H1 (cell line): ENCODE measurements at regions not wholly inside any gene's neighbourhood (a gene's known extent, or its start where the extent isn't known, plus 50 kb on each side); places are given as distances from the start of the nearest gene placed in this dataset.

Experiments
- CTCF ChIA-PET: fragments of 300-600 bp; sonication (Branson Sonifier 250); formaldehyde crosslinking; loops from one replicate; lab custom pipeline; 2021; ENCODE audit not compliant: partially characterized antibody; lab: Charles Lee
- POLR2A ChIA-PET: fragments of 300-600 bp; sonication (Branson Sonifier 250); formaldehyde crosslinking; loops from one replicate; lab custom pipeline; 2021; ENCODE audit warnings: inconsistent platforms; ENCODE audit not compliant: partially characterized antibody; lab: Charles Lee
- DNase-seq, 2 experiments: peaks; one replicate each; pipeline versions ENCODE4 v3.0.0 to v3.0.0-alpha.2; 2010 to 2022; ENCODE audit warnings: low spot score in 2 of 2, low read depth in 1 of 2, mixed read lengths in 1 of 2
- FAIRE-seq: peaks from 2 replicates; lab custom pipeline; 2011; peaks lifted over from hg19 to GRCh38; lab: Jason Lieb, UNC
- H2AFZ ChIP-seq: 2 replicates; pipeline ENCODE4 v1.8.1; 2012; ENCODE audit warnings: low read length, inconsistent platforms
- H2AK5ac ChIP-seq: 2 replicates; pipeline ENCODE4 v1.6.1; 2013; ENCODE audit warnings: low read depth, low read length
- H2BK120ac ChIP-seq: replicated peaks from 2 replicates; pipeline ENCODE3; 2013; ENCODE audit warnings: low read depth, low read length, inconsistent platforms
- H2BK12ac ChIP-seq: 2 replicates; pipeline ENCODE4 v1.6.1; 2013; ENCODE audit warnings: low read depth, low read length
- H2BK15ac ChIP-seq: 2 replicates; pipeline ENCODE4 v1.6.1; 2013; ENCODE audit warnings: low read length
- H2BK20ac ChIP-seq: 2 replicates; pipeline ENCODE4 v1.6.1; 2013; ENCODE audit warnings: low read length
- H2BK5ac ChIP-seq: 2 replicates; pipeline ENCODE4 v1.6.1; 2013; ENCODE audit warnings: low read depth, low read length
- H3K14ac ChIP-seq: 2 replicates; pipeline ENCODE4 v1.6.1; 2013; ENCODE audit warnings: inconsistent platforms; ENCODE audit not compliant: insufficient read length
- H3K18ac ChIP-seq: 2 replicates; pipeline ENCODE4 v1.6.1; 2013; ENCODE audit warnings: low read length; ENCODE audit errors: extremely low read depth
- H3K23ac ChIP-seq: 2 replicates; pipeline ENCODE4 v1.6.1; 2013; ENCODE audit warnings: inconsistent platforms; ENCODE audit not compliant: insufficient read length
- H3K23me2 ChIP-seq: 2 replicates; pipeline ENCODE4 v1.6.1; 2013; ENCODE audit warnings: low read depth, low read length
- H3K27ac ChIP-seq: 2 replicates; pipeline ENCODE4 v1.6.1; 2011; ENCODE audit warnings: low read depth, low read length, inconsistent platforms
- H3K27me3 ChIP-seq, 4 experiments: replicated peaks in 1 of 4; 1 replicate in 1 of 4; 2 replicates in 3 of 4; pipeline versions ENCODE4 v1.6.1 to v1.8.1; 2011 to 2013; ENCODE audit warnings: low read length in 3 of 4, mild to moderate bottlenecking in 3 of 4, inconsistent platforms in 2 of 4, mixed read lengths in 2 of 4, moderate library complexity in 1 of 4; ENCODE audit not compliant: control insufficient read depth in 3 of 4, insufficient read depth in 3 of 4; ENCODE audit errors: extremely low read depth in 1 of 4
- H3K36me3 ChIP-seq, 4 experiments: 2 replicates each; pipeline versions ENCODE4 v1.6.1 to v1.8.1; 2011 to 2013; ENCODE audit warnings: mild to moderate bottlenecking in 4 of 4, low read length in 3 of 4, moderate library complexity in 2 of 4, control low read depth in 1 of 4, inconsistent platforms in 1 of 4; ENCODE audit not compliant: insufficient read depth in 4 of 4, control insufficient read depth in 2 of 4
- H3K4ac ChIP-seq: replicated peaks from 2 replicates; pipeline ENCODE3; 2013; ENCODE audit warnings: low read length, low read depth, mixed read lengths, inconsistent platforms; ENCODE audit not compliant: insufficient read length
- H3K4me1 ChIP-seq, 4 experiments: replicated peaks in 1 of 4; 1 replicate in 1 of 4; 2 replicates in 3 of 4; pipeline versions ENCODE4 v1.6.1 to v1.8.1; 2011 to 2013; ENCODE audit warnings: low read length in 3 of 4, inconsistent platforms in 2 of 4, mixed read lengths in 1 of 4; ENCODE audit not compliant: insufficient read depth in 4 of 4, control insufficient read depth in 3 of 4
- H3K4me2 ChIP-seq, 2 experiments: 2 replicates each; pipeline versions ENCODE4 v1.6.1 to v1.8.1; 2011 to 2013; ENCODE audit warnings: low read depth in 2 of 2, low read length in 2 of 2, control low read depth in 1 of 2, inconsistent platforms in 1 of 2, mild to moderate bottlenecking in 1 of 2; ENCODE audit not compliant: insufficient read depth in 1 of 2
- H3K4me3 ChIP-seq, 4 experiments: fragments of 200-600, 300-600 bp in 1 of 4; sonication (generic), shearing (Covaris generic), sonication (Bioruptor Twin) in 1 of 4; 2 replicates each; pipeline versions ENCODE4 v1.5.1 to v1.8.1; 2011 to 2016; ENCODE audit warnings: low read length in 4 of 4, low read depth in 3 of 4, control low read depth in 2 of 4, inconsistent platforms in 2 of 4, mild to moderate bottlenecking in 2 of 4, mixed read lengths in 1 of 4, moderate library complexity in 1 of 4; ENCODE audit not compliant: insufficient read depth in 2 of 4; ENCODE audit errors: extremely low read depth in 1 of 4
- H3K56ac ChIP-seq: replicated peaks from 2 replicates; pipeline ENCODE3; 2013; ENCODE audit warnings: low read depth, mild to moderate bottlenecking, mixed read lengths, low read length, inconsistent platforms; ENCODE audit not compliant: insufficient read length
- H3K79me1 ChIP-seq: 2 replicates; pipeline ENCODE4 v1.6.1; 2013; ENCODE audit warnings: low read depth, low read length, control low read depth
- H3K79me2 ChIP-seq, 2 experiments: 2 replicates each; pipeline versions ENCODE4 v1.6.1 to v1.8.1; 2012 to 2013; ENCODE audit warnings: low read length in 2 of 2, mild to moderate bottlenecking in 2 of 2, inconsistent platforms in 1 of 2; ENCODE audit not compliant: insufficient read depth in 2 of 2, control insufficient read depth in 1 of 2
- H3K9ac ChIP-seq, 4 experiments: replicated peaks in 1 of 4; 1 replicate in 1 of 4; 2 replicates in 3 of 4; pipeline versions ENCODE4 v1.6.1 to v1.8.1; 2011 to 2013; ENCODE audit warnings: low read depth in 3 of 4, low read length in 3 of 4, control low read depth in 2 of 4, mild to moderate bottlenecking in 2 of 4, moderate library complexity in 2 of 4, inconsistent platforms in 1 of 4; ENCODE audit errors: extremely low read depth in 1 of 4
- H3K9me3 ChIP-seq, 2 experiments: 2 replicates each; pipeline versions ENCODE4 v1.6.1 to v1.8.1; 2012 to 2013; ENCODE audit warnings: mild to moderate bottlenecking in 2 of 2, moderate library complexity in 2 of 2, control low read depth in 1 of 2, inconsistent platforms in 1 of 2, low read depth in 1 of 2, low read length in 1 of 2, mixed read lengths in 1 of 2; ENCODE audit not compliant: insufficient read depth in 2 of 2
- H4K20me1 ChIP-seq, 2 experiments: replicated peaks in 1 of 2; 2 replicates each; pipeline versions ENCODE3 to v1.8.1; 2011 to 2013; ENCODE audit warnings: inconsistent platforms in 2 of 2, low read length in 2 of 2, mild to moderate bottlenecking in 1 of 2; ENCODE audit not compliant: insufficient read depth in 2 of 2, control insufficient read depth in 1 of 2
- H4K5ac ChIP-seq: 2 replicates; pipeline ENCODE4 v1.6.1; 2013; ENCODE audit warnings: low read length, low read depth, mixed read lengths, inconsistent platforms; ENCODE audit not compliant: insufficient read length
- H4K8ac ChIP-seq: 2 replicates; pipeline ENCODE4 v1.8.0; 2013; ENCODE audit warnings: mild to moderate bottlenecking, moderate library complexity, low read length, inconsistent platforms; ENCODE audit not compliant: insufficient read depth; ENCODE audit errors: extremely low read depth
- H4K91ac ChIP-seq: replicated peaks from 2 replicates; pipeline ENCODE3; 2013; ENCODE audit warnings: low read length, mixed read lengths, inconsistent platforms; ENCODE audit not compliant: insufficient read length
- CBX8 ChIP-seq: fragments of 300-800, 300-1000 bp; sonication (generic); IDR thresholded peaks from 2 replicates; pipeline ENCODE4 v1.7.1; 2016; ENCODE audit warnings: low read depth, low read length, borderline replicate concordance
- EP300 ChIP-seq, 2 experiments: IDR thresholded peaks; 1 replicate in 1 of 2; 2 replicates in 1 of 2; pipeline ENCODE4 v1.6.1; 2011 to 2012; ENCODE audit warnings: low read depth in 2 of 2, low read length in 2 of 2, mild to moderate bottlenecking in 2 of 2, borderline replicate concordance in 1 of 2, inconsistent platforms in 1 of 2, moderate library complexity in 1 of 2
- WGBS, 2 experiments: shearing (Covaris generic) in 1 of 2; methylation state at CpG; one replicate each; pipeline versions ENCODE4 v1.1.6 to v1.1.7; 2013 to 2015; ENCODE audit warnings: low lambda C conversion rate in 2 of 2, mixed read lengths in 2 of 2, inconsistent platforms in 1 of 2, low coverage in 1 of 2, missing lambda C conversion rate in 1 of 2; ENCODE audit not compliant: insufficient replicate concordance in 2 of 2, insufficient coverage in 1 of 2, insufficient read length in 1 of 2; ENCODE audit errors: extremely low coverage in 1 of 2, missing lambda C conversion rate in 1 of 2; 5-methylcytosine and 5-hydroxymethylcytosine counted together

DNA sequence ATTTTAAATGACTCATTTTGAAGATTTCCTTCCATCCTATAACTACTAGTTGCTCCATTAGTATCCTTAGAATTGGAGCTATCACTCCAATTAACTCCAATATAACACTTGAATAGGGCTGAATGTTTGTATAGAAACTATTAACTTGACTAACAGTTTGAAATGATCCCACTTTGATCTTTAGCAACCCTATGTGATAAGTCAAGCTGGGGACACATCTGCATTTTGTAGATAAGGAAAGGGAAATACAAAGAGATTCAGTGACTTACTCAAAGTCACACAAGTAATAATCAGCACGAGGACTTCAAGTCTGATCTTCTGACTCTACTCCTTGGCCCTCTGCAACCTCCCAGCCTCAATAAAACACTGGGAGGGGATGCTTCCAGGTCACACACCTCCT lies 101.1 kb downstream of the TMEM215 start:
- Histone ChIP-seq H3K27me3 (no peaks in the 10 kb centered on the region), H2AFZ (no peak overlapping the region), H3K36me3 (no peaks in the 10 kb centered on the region), H2BK15ac (no peak overlapping the region), H2BK20ac (no peak overlapping the region), H2BK12ac (no peak overlapping the region), H2AK5ac (no peak overlapping the region), H3K4me1 (peaks cover 0 to 3% (median under 1%) of the 10 kb centered on the region in 4 experiments; a peak in 2 of 7 replicates), H4K20me1 (no peaks in the 10 kb centered on the region), H3K23me2 (no peaks in the 10 kb centered on the region), H3K9me3 (no peaks in the 10 kb centered on the region), H2BK120ac (no peak overlapping the region), H3K56ac (no peak overlapping the region), H3K14ac (no peak overlapping the region), H3K79me1 (no peaks in the 10 kb centered on the region), H3K79me2 (no peaks in the 10 kb centered on the region), H2BK5ac (no peak overlapping the region), H4K8ac (no peak overlapping the region), H3K4ac (no peak overlapping the region), H3K4me3 (no peak overlapping the region), H3K23ac (no peak overlapping the region), H4K5ac (no peak overlapping the region), H4K91ac (no peak overlapping the region), H3K4me2 (no peak overlapping the region), H3K9ac (no peak overlapping the region), H3K18ac (no peak overlapping the region), H3K27ac (no peak overlapping the region)
- TF ChIP-seq CBX8 (no peak), EP300 (IDR thresholded peaks at IDR 0.05; ENCODE audit: borderline replicate concordance in 1 of 2, low read depth in 2 of 2, low read length in 2 of 2) (no peak)
- FAIRE-seq (no peak), DNase-seq (no peak)
- WGBS, 2 experiments = 76% methylated on average over 1 of the region's 1 CpG; no CpG with 5 or more reads in 1 of the 2 experiments
- POLR2A ChIA-PET = no interaction called here
- CTCF ChIA-PET = interaction anchor here (1.8 kb wide), 1 partner anchor 18 kb away, joined by 4 read pairs; no protein-coding TSS in a partner anchor
